Breast epithelium (tissue), 4 donors: ENCODE measurements at regions not wholly inside any gene's neighbourhood (a gene's known extent, or its start where the extent isn't known, plus 50 kb on each side); places are given as distances from the start of the nearest gene placed in this dataset.

Experiments
- DNase-seq, 2 donors: peaks; one replicate each; pipeline ENCODE4 v3.0.0-alpha.2; 2019; ENCODE audit warnings: low spot score in 2 of 2
- H3K27ac ChIP-seq, 2 donors: fragments of 200-600 bp; sonication (generic) in 1 of 2; one replicate each; pipeline ENCODE4 v1.5.1; 2016 to 2019; ENCODE audit warnings: mild to moderate bottlenecking in 1 of 2
- H3K27me3 ChIP-seq, 2 donors: fragments of 200-600 bp; sonication (generic) in 1 of 2; one replicate each; pipeline versions ENCODE4 v1.5.1 to v1.6.0; 2017 to 2019; ENCODE audit warnings: control low read depth in 1 of 2, mild to moderate bottlenecking in 1 of 2
- H3K36me3 ChIP-seq: fragments of 200-600 bp; one replicate; pipeline ENCODE4 v1.5.1; 2019
- H3K4me1 ChIP-seq, 2 donors: fragments of 200-600 bp; sonication (generic); one replicate each; pipeline ENCODE4 v1.5.1; 2016 to 2019; ENCODE audit warnings: control low read depth in 1 of 2
- H3K4me3 ChIP-seq, 3 donors: fragments of 200-600 bp; sonication (generic); 1 replicate in 2 of 3; 2 replicates in 1 of 3; pipeline ENCODE4 v1.5.1; 2016 to 2019; ENCODE audit warnings: mild to moderate bottlenecking in 3 of 3, moderate library complexity in 2 of 3
- H3K9me3 ChIP-seq, 2 donors: fragments of 200-600 bp; sonication (generic) in 1 of 2; one replicate each; pipeline ENCODE4 v1.5.1; 2016 to 2019; ENCODE audit warnings: control low read depth in 1 of 2
- CTCF ChIP-seq, 3 donors: fragments of 450-650 bp; IDR thresholded peaks; one replicate each; pipeline ENCODE4 v1.5.1; 2016 to 2017; ENCODE audit warnings: antibody characterized with exemption in 3 of 3, mild to moderate bottlenecking in 3 of 3, moderate library complexity in 3 of 3
- POLR2A ChIP-seq: fragments of 450-650 bp; IDR thresholded peaks from one replicate; pipeline ENCODE4 v1.6.1; 2016; ENCODE audit warnings: antibody characterized with exemption, mild to moderate bottlenecking, moderate library complexity
- POLR2AphosphoS5 ChIP-seq, 3 donors: sonication (generic); formaldehyde crosslinking; IDR thresholded peaks; one replicate each; pipeline ENCODE4 v1.6.1; 2017; ENCODE audit warnings: antibody characterized with exemption in 3 of 3
- intact Hi-C: fragments of 100-400 bp; cut with DNase I; formaldehyde crosslinking; loops from one replicate; pipeline ENCODE4 v1.15.1; 2023; ENCODE audit warnings: low total_unique reads

- DNase-seq: no peak
- Histone ChIP-seq H3K4me3 (no peak overlapping the region), H3K27ac (no peak overlapping the region), H3K4me1 (no peaks in the 10 kb centered on the region), H3K36me3 (no peaks in the 10 kb centered on the region), H3K27me3 (no peaks in the 10 kb centered on the region), H3K9me3 (no peaks in the 10 kb centered on the region)
- TF ChIP-seq POLR2AphosphoS5 (IDR thresholded peaks at IDR 0.05) (no peak), POLR2A (no peak), CTCF (IDR thresholded peaks at IDR 0.05) (no peak)
- intact Hi-C loops: no loop called here
These were observed 484.1 kb downstream of the SMARCA1 start for GRCh38 chrX:129039176-129039575.

DNA sequence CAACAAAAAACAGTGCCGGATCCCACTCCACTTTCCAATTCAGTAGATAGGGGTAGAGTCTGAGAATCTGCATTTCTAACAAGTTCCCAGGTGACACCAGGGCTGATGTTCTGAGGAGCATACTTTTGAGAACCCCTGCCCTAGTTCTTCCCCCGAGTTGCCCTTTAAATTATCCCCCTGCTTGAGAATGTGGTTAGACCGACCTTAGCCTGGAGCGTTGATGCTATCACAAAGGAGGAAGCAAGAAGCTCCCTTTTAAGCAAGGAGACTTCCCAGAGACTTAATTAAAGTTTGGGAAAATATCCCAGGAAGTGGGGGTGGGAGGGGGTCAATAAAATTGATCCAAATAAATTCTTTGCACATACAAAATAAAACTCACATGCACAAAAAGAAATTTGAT, 485.9 kb downstream of the SMARCA1 start:
- intact Hi-C loops: no loop called here
- TF ChIP-seq POLR2A (no peak), POLR2AphosphoS5 (IDR thresholded peaks at IDR 0.05) (no peak), CTCF (IDR thresholded peaks at IDR 0.05) (no peak)
- no peak for DNase-seq
- Histone ChIP-seq H3K4me1 (no peaks in the 10 kb centered on the region), H3K36me3 (no peaks in the 10 kb centered on the region), H3K4me3 (no peak overlapping the region), H3K27me3 (no peaks in the 10 kb centered on the region), H3K27ac (no peak overlapping the region), H3K9me3 (no peaks in the 10 kb centered on the region)

- no peaks in the 10 kb centered on the region for H3K4me1 ChIP-seq
- DNase-seq: no peak
- no peaks in the 10 kb centered on the region for H3K36me3 ChIP-seq
- H3K27me3 ChIP-seq: no peaks in the 10 kb centered on the region
- no peak overlapping the region for H3K27ac ChIP-seq
- H3K9me3 ChIP-seq: no peaks in the 10 kb centered on the region
- intact Hi-C loops: no loop called here
- no peak overlapping the region for H3K4me3 ChIP-seq
- no peak for TF ChIP-seq POLR2AphosphoS5 (IDR thresholded peaks at IDR 0.05)
- TF ChIP-seq POLR2A: no peak
- no peak for TF ChIP-seq CTCF (IDR thresholded peaks at IDR 0.05)
These were observed 488.1 kb downstream of the SMARCA1 start for GRCh38 chrX:129035180-129035579.

- TF ChIP-seq POLR2AphosphoS5 (IDR thresholded peaks at IDR 0.05) (no peak), CTCF (IDR thresholded peaks at IDR 0.05) (no peak), POLR2A (no peak)
- Histone ChIP-seq H3K27ac (no peak overlapping the region), H3K4me1 (no peaks in the 10 kb centered on the region), H3K4me3 (no peak overlapping the region), H3K36me3 (no peaks in the 10 kb centered on the region), H3K27me3 (no peaks in the 10 kb centered on the region), H3K9me3 (no peaks in the 10 kb centered on the region)
- intact Hi-C loops: no loop called here
- DNase-seq: no peak
These were observed 489.1 kb downstream of the SMARCA1 start for GRCh38 chrX:129034196-129034595.

DNA sequence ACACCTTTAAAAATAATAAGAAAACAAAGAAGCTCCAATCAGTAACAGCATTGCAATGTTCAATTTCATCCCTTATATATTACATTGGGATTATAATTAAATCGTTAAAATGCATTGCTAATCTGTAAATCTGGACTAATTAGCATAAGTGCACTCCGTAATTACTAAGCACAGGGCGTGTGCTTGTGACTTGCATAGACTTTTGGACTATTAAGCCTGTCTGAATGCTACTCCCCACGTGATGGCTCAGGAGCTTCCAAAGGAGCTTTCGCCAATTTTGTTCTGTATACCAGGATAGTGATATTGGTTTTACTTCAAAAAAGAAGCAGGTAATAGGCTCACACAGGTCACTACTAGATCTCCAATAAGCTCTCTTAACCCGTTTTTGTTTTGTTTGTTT, 497.1 kb downstream of the SMARCA1 start:
- DNase-seq: no peak
- Histone ChIP-seq H3K27me3 (peaks cover 0 to 6% of the 10 kb centered on the region in 2 donors), H3K4me1 (no peaks in the 10 kb centered on the region), H3K4me3 (no peak overlapping the region), H3K27ac (no peak overlapping the region), H3K36me3 (no peaks in the 10 kb centered on the region), H3K9me3 (no peaks in the 10 kb centered on the region)
- no peak for TF ChIP-seq CTCF (IDR thresholded peaks at IDR 0.05)
- no peak for TF ChIP-seq POLR2A
- intact Hi-C loops: no loop called here
